BJ (cell line): ENCODE measurements at regions not wholly inside any gene's neighbourhood (a gene's known extent, or its start where the extent isn't known, plus 50 kb on each side); places are given as distances from the start of the nearest gene placed in this dataset.
"Not testable (repeated sequence)": the region's sequence is repeated elsewhere in the genome, so short reads cannot be mapped to it uniquely, and the experiment has no call there.

Experiments
- CTCF ChIA-PET: fragments of 350-600 bp; formaldehyde crosslinking; extraction: SDS; loops from one replicate; lab custom pipeline; 2021; ENCODE audit warnings: antibody characterized with exemption, inconsistent platforms; lab: Yijun Ruan, JAX
- POLR2A ChIA-PET: fragments of 300-600 bp; sonication (Branson Sonifier 250); formaldehyde crosslinking; extraction: SDS; loops from one replicate; lab custom pipeline; 2021; ENCODE audit warnings: antibody characterized with exemption; lab: Charles Lee
- DNase-seq: peaks from one replicate; pipeline ENCODE4 v3.0.0-alpha.2; 2011; ENCODE audit warnings: low read depth
- H3K27me3 ChIP-seq: 2 replicates; pipeline ENCODE4 v1.6.0; 2011; ENCODE audit warnings: low read length; ENCODE audit not compliant: control insufficient read depth, insufficient read depth
- H3K36me3 ChIP-seq: 2 replicates; pipeline ENCODE4 v1.5.1; 2011; ENCODE audit warnings: low read length; ENCODE audit not compliant: control insufficient read depth, insufficient read depth
- H3K4me3 ChIP-seq: 2 replicates; pipeline ENCODE4 v1.5.1; 2011; ENCODE audit warnings: low read depth, mild to moderate bottlenecking, control low read depth, low read length
- TF ChIP-seq, protein P1 (sequence below): IDR thresholded peaks from 2 replicates; pipeline ENCODE4 v1.5.1; 2011; ENCODE audit warnings: low read depth, mild to moderate bottlenecking, control low read depth, inconsistent platforms, low read length, moderate library complexity; ENCODE audit not compliant: insufficient read depth

DNA sequence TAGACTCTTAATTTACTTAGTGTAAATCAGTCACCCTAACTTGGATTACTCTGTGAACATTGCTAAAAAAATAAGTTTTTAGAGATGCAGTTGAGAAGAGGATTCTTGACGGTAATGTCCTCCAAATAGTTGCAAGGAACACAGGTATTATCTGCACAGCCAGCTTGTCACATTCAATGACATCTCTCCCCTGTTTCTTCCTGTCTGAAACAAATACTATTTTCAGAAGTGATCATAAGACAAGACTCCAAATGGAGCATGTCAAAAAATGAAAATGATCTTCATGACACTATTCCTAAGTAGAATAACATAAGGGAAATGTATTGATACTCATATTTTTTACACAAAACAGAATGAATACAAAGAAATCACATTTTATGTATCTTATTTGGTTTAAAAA, 227.9 kb upstream of the CHD1 start:
- ChIA-PET CTCF (no interaction called here), POLR2A (no interaction called here)
- TF ChIP-seq, protein P1, sequence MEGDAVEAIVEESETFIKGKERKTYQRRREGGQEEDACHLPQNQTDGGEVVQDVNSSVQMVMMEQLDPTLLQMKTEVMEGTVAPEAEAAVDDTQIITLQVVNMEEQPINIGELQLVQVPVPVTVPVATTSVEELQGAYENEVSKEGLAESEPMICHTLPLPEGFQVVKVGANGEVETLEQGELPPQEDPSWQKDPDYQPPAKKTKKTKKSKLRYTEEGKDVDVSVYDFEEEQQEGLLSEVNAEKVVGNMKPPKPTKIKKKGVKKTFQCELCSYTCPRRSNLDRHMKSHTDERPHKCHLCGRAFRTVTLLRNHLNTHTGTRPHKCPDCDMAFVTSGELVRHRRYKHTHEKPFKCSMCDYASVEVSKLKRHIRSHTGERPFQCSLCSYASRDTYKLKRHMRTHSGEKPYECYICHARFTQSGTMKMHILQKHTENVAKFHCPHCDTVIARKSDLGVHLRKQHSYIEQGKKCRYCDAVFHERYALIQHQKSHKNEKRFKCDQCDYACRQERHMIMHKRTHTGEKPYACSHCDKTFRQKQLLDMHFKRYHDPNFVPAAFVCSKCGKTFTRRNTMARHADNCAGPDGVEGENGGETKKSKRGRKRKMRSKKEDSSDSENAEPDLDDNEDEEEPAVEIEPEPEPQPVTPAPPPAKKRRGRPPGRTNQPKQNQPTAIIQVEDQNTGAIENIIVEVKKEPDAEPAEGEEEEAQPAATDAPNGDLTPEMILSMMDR = no peak
- H3K4me3 ChIP-seq = no peak overlapping the region
- no peaks in the 10 kb centered on the region for H3K36me3 ChIP-seq
- no peak for DNase-seq
- H3K27me3 ChIP-seq = no peaks in the 10 kb centered on the region

DNA sequence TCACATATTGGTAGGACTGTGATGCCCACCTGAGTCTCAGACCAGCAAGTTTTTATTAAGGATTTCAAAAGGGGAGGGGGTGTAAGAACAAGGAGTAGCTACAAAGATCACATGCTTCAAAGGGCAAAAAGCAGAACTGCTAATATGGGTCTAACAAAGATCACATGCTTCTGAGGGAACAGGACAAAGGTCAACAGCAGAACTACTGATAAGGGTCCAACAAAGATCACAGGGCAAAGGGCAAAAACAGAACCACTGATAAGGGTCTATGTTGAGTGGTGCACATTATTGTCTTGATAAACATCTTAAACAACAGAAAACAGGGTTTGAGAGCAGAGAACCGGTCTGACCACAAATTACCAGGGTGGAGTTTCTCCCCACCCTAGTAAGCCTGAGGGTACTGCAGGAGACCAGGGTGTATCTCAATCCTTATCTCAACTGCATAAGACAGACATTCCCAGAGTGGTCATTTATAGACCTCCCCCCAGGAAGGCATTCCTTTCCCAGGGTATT, 214.5 kb upstream of the CHD1 start:
- CTCF ChIA-PET, H3K4me3 ChIP-seq, DNase-seq, H3K36me3 ChIP-seq, POLR2A ChIA-PET, H3K27me3 ChIP-seq: not testable (repeated sequence)

DNA sequence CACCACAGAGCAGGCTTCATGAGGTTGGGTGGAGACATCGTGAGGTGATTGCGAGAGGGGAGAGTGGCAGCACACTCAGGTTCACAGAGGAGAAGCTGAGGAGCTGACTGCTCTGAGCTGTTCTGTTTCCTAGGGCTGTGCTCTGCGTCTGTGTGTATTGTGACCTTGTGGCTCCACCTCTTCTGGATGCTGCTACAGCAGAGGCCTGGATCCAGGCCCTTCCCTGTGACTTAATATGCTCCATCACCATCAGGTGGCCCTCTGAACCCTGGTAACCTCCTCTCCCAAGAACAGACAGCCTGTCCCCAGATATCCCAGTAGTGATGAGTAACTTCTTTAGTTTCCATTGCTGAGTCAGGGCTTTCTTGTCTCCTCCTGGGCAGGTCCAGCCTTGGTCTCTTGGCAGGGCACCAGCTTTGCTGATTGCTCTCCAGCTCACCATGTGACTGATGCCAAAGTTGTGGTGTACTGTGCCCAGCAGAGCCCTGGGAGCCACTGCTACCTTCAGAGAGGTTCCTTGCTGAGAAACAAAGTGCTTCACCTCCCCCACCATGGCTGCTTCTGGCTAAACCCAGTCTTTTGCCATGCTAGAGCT, 212.8 kb upstream of the CHD1 start:
- no peak for DNase-seq
- no peak overlapping the region for H3K4me3 ChIP-seq
- ChIA-PET POLR2A (no interaction called here), CTCF (no interaction called here)
- no peaks in the 10 kb centered on the region for H3K36me3 ChIP-seq
- TF ChIP-seq, protein P1 = no peak
- H3K27me3 ChIP-seq = no peaks in the 10 kb centered on the region

DNA sequence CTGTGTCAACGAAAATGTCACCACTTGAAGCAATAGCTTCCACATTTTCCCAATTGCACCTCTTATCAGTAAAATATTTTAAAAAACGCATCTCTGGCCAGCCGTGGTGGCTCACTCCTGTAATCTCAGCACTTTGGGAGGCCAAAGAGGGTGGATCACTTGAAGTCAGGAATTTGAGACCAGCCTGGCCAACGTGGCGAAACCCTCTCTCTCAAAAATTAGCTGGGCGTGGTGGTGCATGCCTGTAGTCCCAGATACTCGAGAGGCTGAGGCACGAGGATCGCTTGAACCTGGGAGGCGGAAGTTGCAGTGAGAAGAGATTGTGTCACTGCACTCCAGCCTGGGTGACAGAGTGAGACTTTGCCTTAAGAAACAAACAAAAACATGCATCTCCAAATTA, 210.1 kb upstream of the CHD1 start:
- no peaks in the 10 kb centered on the region for H3K27me3 ChIP-seq
- no peak overlapping the region for H3K4me3 ChIP-seq
- TF ChIP-seq, protein P1 = no peak
- no peak for DNase-seq
- H3K36me3 ChIP-seq = no peaks in the 10 kb centered on the region
- POLR2A ChIA-PET = no interaction called here
- CTCF ChIA-PET = no interaction called here

DNA sequence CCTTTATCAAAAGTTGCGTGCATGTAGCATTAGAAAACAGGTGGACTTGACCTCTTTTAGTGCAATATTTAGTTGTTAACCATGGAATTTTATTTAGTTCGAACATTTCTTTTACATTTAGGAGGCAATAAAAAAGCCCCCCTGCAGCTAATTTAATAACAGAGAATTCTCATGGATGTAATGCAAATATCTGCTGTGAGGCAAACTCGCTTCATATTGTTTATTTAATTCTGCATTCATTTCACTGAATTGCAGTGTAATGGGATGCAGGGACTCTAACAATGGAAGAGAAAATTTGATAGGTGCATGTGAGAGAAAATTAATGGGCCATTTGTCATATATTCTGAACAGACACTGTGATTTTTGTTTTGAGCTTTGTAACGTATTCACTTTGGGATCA, 205.1 kb upstream of the CHD1 start:
- ChIA-PET CTCF (no interaction called here), POLR2A (no interaction called here)
- no peak for DNase-seq

More for the DNA sequence above, 205.1 kb upstream of the CHD1 start:
- Histone ChIP-seq H3K36me3 (no peaks in the 10 kb centered on the region), H3K4me3 (no peak overlapping the region), H3K27me3 (no peaks in the 10 kb centered on the region)
- TF ChIP-seq, protein P1 = no peak
